AG04449 (cell line): ENCODE measurements at regions not wholly inside any gene's neighbourhood (a gene's known extent, or its start where the extent isn't known, plus 50 kb on each side); places are given as distances from the start of the nearest gene placed in this dataset.

Source experiments
- CTCF ChIA-PET: fragments of 350-600 bp; formaldehyde crosslinking; extraction: SDS; loops from one replicate; lab custom pipeline; 2021; ENCODE audit warnings: antibody characterized with exemption; lab: Yijun Ruan, JAX
- POLR2A ChIA-PET: fragments of 400-600, 350-600 bp; formaldehyde crosslinking; extraction: SDS; loops from one replicate; lab custom pipeline; 2020; ENCODE audit warnings: antibody characterized with exemption, inconsistent platforms; lab: Yijun Ruan, JAX
- DNase-seq: peaks from one replicate; pipeline ENCODE4 v3.0.0-alpha.2; 2010; ENCODE audit warnings: low read depth, low spot score
- H3K4me3 ChIP-seq: 2 replicates; pipeline ENCODE4 v1.5.1; 2011; ENCODE audit warnings: low read depth, mild to moderate bottlenecking, control low read depth, low read length
- CTCF ChIP-seq: IDR thresholded peaks from one replicate; pipeline ENCODE4 v1.5.1; 2011; ENCODE audit warnings: mild to moderate bottlenecking, moderate library complexity, low read length, control low read depth, inconsistent platforms; ENCODE audit not compliant: insufficient read depth; ENCODE audit errors: missing control alignments

DNA sequence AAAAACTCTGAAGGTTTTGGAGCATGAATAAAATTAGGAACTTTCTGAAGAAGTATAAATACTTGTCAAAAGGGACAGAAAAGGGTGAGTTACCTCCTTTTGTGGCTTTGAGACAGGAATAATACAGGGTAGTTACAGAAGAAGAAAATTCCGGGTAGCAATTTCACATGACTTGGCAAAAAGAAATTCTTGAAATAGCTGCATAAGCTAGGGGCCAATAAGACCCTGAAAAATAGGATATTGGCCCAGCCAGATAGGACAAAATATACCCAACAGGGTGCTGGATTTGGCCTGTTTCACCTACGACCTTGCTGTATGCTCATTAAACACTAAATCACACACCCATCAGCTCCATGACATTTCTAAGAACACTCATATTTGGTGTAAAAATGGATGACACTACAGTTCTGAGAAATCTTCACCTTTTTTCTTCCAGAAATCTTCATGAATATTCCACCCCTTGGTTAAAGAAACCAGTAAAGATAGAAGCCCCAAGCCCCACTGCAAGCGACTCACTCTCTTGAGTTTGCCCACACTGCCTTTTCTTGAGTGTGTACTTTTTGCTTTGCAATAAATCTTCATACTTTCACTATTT lies 362.7 kb downstream of the SEMA3D start:
- ChIA-PET POLR2A (no interaction called here), CTCF (no interaction called here)
- H3K4me3 ChIP-seq, result no peak overlapping the region
- DNase-seq, result no peak
- TF ChIP-seq CTCF, result no peak

DNA sequence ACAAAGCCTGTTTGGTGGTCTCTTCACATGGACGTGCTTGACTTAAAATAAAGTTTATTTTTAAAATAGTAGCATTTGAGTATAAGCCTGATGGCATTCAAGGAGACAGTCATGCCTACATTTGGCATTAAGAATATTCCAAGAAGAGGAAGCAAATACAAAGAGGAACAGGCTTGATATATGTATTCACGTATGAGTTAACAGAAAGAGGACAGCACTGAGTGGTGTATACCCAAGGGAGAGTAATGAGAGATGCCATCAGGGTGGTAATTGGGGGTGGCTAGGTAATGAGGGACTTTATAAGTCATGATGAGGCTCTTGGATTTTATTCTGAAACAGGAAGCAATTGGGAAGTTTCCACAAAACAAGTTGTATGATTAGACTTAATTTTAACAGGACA lies 363.3 kb downstream of the SEMA3D start:
- TF ChIP-seq CTCF, result no peak
- DNase-seq, result no peak

GRCh38 chr7:84822941-84823510 lies 363.8 kb downstream of the SEMA3D start:
- ChIA-PET POLR2A (no interaction called here), CTCF (no interaction called here)
- no peak overlapping the region for H3K4me3 ChIP-seq
- TF ChIP-seq CTCF, result no peak
- no peak for DNase-seq

More for the DNA sequence above, 363.3 kb downstream of the SEMA3D start:
- CTCF ChIA-PET, result no interaction called here
- no peak overlapping the region for H3K4me3 ChIP-seq
- POLR2A ChIA-PET, result no interaction called here

GRCh38 chr7:84821671-84822534 lies 365.0 kb downstream of the SEMA3D start:
- TF ChIP-seq CTCF, result no peak
- POLR2A ChIA-PET, result no interaction called here

DNA sequence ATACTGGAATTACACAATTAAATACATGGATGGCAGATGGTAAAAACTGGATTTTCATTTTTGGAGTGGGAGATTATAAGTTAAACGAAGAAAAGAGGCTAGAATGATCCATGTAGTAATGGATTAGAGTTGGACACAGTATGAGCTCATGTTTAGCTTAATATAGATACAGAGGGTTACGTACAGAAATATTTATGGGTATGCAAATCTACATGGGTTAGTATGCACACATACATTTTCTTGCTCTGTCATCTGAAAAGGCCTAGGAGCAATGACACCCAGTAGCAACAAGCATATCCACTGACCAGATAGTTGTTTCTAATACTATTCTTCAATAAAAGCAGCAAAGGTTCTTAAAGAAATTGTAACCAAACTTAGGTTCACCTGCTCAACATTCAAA lies 366.4 kb downstream of the SEMA3D start:
- DNase-seq, result no peak
- no peak for TF ChIP-seq CTCF
- no peak overlapping the region for H3K4me3 ChIP-seq
- POLR2A ChIA-PET, result no interaction called here
- CTCF ChIA-PET, result no interaction called here

More at GRCh38 chr7:84821671-84822534, 365.0 kb downstream of the SEMA3D start:
- no peak for DNase-seq
- CTCF ChIA-PET, result no interaction called here
- H3K4me3 ChIP-seq, result no peak overlapping the region

GRCh38 chr7:84817016-84817415 lies 369.8 kb downstream of the SEMA3D start:
- no peak for DNase-seq
- ChIA-PET CTCF (no interaction called here), POLR2A (no interaction called here)
- TF ChIP-seq CTCF, result no peak
- no peak overlapping the region for H3K4me3 ChIP-seq
